Left hindlimb (tissue), 1 donor: ENCODE measurements at regions not wholly inside any gene's neighbourhood (a gene's known extent, or its start where the extent isn't known, plus 50 kb on each side); places are given as distances from the start of the nearest gene placed in this dataset.

Experiments
- DNase-seq: peaks from one replicate; pipeline ENCODE4 v3.0.0-alpha.2; 2018

- DNase-seq: no peak
These were observed 106.0 kb upstream of the ZNF32 start for GRCh38 chr10:43754569-43755260.

GRCh38 chr10:43753397-43754061 lies 104.8 kb upstream of the ZNF32 start:
- DNase-seq: no peak

GRCh38 chr10:43752682-43753081 lies 104.0 kb upstream of the ZNF32 start:
- DNase-seq: no peak

GRCh38 chr10:43751646-43752045 lies 103.0 kb upstream of the ZNF32 start:
- no peak for DNase-seq

- no peak for DNase-seq
These were observed 101.4 kb upstream of the ZNF32 start for GRCh38 chr10:43749940-43750552.

- DNase-seq: peak; percentile 42
These were observed 100.5 kb upstream of the ZNF32 start for GRCh38 chr10:43749145-43749576.

- no peak for DNase-seq
These were observed 99.9 kb upstream of the ZNF32 start for GRCh38 chr10:43748560-43748959.

GRCh38 chr10:43746906-43747305 lies 98.2 kb upstream of the ZNF32 start:
- no peak for DNase-seq

- DNase-seq: peak; percentile 41
These were observed 90.5 kb upstream of the ZNF32 start for GRCh38 chr10:43739161-43739560.

GRCh38 chr10:43737003-43737402 lies 88.3 kb upstream of the ZNF32 start:
- DNase-seq: no peak

- DNase-seq: no peak
These were observed 87.2 kb upstream of the ZNF32 start for GRCh38 chr10:43735907-43736306.

GRCh38 chr10:43734716-43735115 lies 86.0 kb upstream of the ZNF32 start:
- DNase-seq: no peak

- DNase-seq: no peak
These were observed 82.8 kb upstream of the ZNF32 start for GRCh38 chr10:43731486-43731885.

- DNase-seq: no peak
These were observed 79.7 kb upstream of the ZNF32 start for GRCh38 chr10:43728425-43728824.

GRCh38 chr10:43727935-43728334 lies 79.3 kb upstream of the ZNF32 start:
- DNase-seq: no peak

- no peak for DNase-seq
These were observed 66.7 kb upstream of the ZNF32 start for GRCh38 chr10:43715334-43715733.

- DNase-seq: no peak
These were observed 64.3 kb upstream of the ZNF32 start for GRCh38 chr10:43712821-43713584.

- no peak for DNase-seq
These were observed 62.2 kb upstream of the ZNF32 start for GRCh38 chr10:43710772-43711471.

- DNase-seq: no peak
These were observed 59.6 kb upstream of the ZNF32 start for GRCh38 chr10:43708262-43708661.

GRCh38 chr10:43707770-43708169 lies 59.1 kb upstream of the ZNF32 start:
- DNase-seq: no peak

- no peak for DNase-seq
These were observed 57.5 kb upstream of the ZNF32 start for GRCh38 chr10:43706166-43706565.

- no peak for DNase-seq
These were observed 54.6 kb upstream of the ZNF32 start for GRCh38 chr10:43703286-43703685.

- no peak for DNase-seq
These were observed 54.2 kb upstream of the ZNF32 start for GRCh38 chr10:43702936-43703281.
